Bronchial epithelial cell (primary cell): ENCODE measurements at regions not wholly inside any gene's neighbourhood (a gene's known extent, or its start where the extent isn't known, plus 50 kb on each side); places are given as distances from the start of the nearest gene placed in this dataset.

Source experiments
- DNase-seq: peaks from one replicate; pipeline ENCODE4 v3.0.0-alpha.2; 2010; ENCODE audit warnings: low read depth
- FAIRE-seq: peaks from 2 replicates; lab custom pipeline; 2011; peaks lifted over from hg19 to GRCh38; lab: Jason Lieb, UNC
- H3K27me3 ChIP-seq: 2 replicates; pipeline ENCODE4 v1.5.1; 2011; ENCODE audit warnings: low read length; ENCODE audit not compliant: control insufficient read depth, insufficient read depth
- H3K36me3 ChIP-seq: 2 replicates; pipeline ENCODE4 v1.5.1; 2011; ENCODE audit warnings: low read length; ENCODE audit not compliant: control insufficient read depth, insufficient read depth
- H3K4me3 ChIP-seq: 2 replicates; pipeline ENCODE4 v1.5.1; 2011; ENCODE audit warnings: mild to moderate bottlenecking, low read depth, low read length, control low read depth
- CTCF ChIP-seq: IDR thresholded peaks from 2 replicates; pipeline ENCODE4 v1.5.1; 2011; ENCODE audit warnings: mild to moderate bottlenecking, moderate library complexity, low read length, control low read depth, inconsistent platforms; ENCODE audit not compliant: insufficient read depth, severe bottlenecking

GRCh38 chr18:51621864-51622160, 424.3 kb upstream of the MEX3C start:
- Histone ChIP-seq H3K27me3 (peaks cover 2% of the 10 kb centered on the region), H3K4me3 (no peak overlapping the region), H3K36me3 (no peaks in the 10 kb centered on the region)
- no peak for FAIRE-seq
- no peak for TF ChIP-seq CTCF
- no peak for DNase-seq

GRCh38 chr18:51622702-51623101, 425.2 kb upstream of the MEX3C start:
- no peak for FAIRE-seq
- Histone ChIP-seq H3K27me3 (peaks cover 2% of the 10 kb centered on the region), H3K36me3 (no peaks in the 10 kb centered on the region), H3K4me3 (no peak overlapping the region)
- DNase-seq, result no peak
- no peak for TF ChIP-seq CTCF

- TF ChIP-seq CTCF, result no peak
- DNase-seq (peak; percentile 7), FAIRE-seq (no peak)
- no peaks in the 10 kb centered on the region for H3K36me3 ChIP-seq
- H3K27me3 ChIP-seq, result peaks cover 2% of the 10 kb centered on the region
- no peak overlapping the region for H3K4me3 ChIP-seq
These were observed 426.2 kb upstream of the MEX3C start for GRCh38 chr18:51623653-51624052.

- no peak for FAIRE-seq
- DNase-seq, result no peak
- H3K36me3 ChIP-seq, result no peaks in the 10 kb centered on the region
- no peak overlapping the region for H3K4me3 ChIP-seq
- TF ChIP-seq CTCF, result no peak
- H3K27me3 ChIP-seq, result no peaks in the 10 kb centered on the region
These were observed 433.2 kb upstream of the MEX3C start for GRCh38 chr18:51630706-51631105.

- H3K27me3 ChIP-seq, result no peaks in the 10 kb centered on the region
- H3K36me3 ChIP-seq, result no peaks in the 10 kb centered on the region
- no peak for DNase-seq
- H3K4me3 ChIP-seq, result no peak overlapping the region
- no peak for TF ChIP-seq CTCF
- FAIRE-seq, result no peak
These were observed 440.4 kb upstream of the MEX3C start for GRCh38 chr18:51637881-51638280.

GRCh38 chr18:51639541-51639940, 442.1 kb upstream of the MEX3C start:
- no peak for FAIRE-seq
- no peak for TF ChIP-seq CTCF
- DNase-seq, result no peak
- H3K4me3 ChIP-seq, result no peak overlapping the region
- H3K27me3 ChIP-seq, result no peaks in the 10 kb centered on the region
- H3K36me3 ChIP-seq, result no peaks in the 10 kb centered on the region
